A673 (cell line): ENCODE measurements at regions not wholly inside any gene's neighbourhood (a gene's known extent, or its start where the extent isn't known, plus 50 kb on each side); places are given as distances from the start of the nearest gene placed in this dataset.

Source experiments
- BruUV-seq: library from RNA; stranded (reverse); fragments of 400-500 nt; replicated peaks from 2 replicates; lab custom pipeline; 2021; lab: Mats Ljungman, UMichigan
- CTCF ChIA-PET: fragments of 300-600 bp; sonication (Branson Sonifier 250); formaldehyde crosslinking; loops from one replicate; lab custom pipeline; 2022; ENCODE audit warnings: antibody characterized with exemption; lab: Charles Lee
- POLR2A ChIA-PET: fragments of 300-600 bp; sonication (Branson Sonifier 250); formaldehyde crosslinking; loops from one replicate; lab custom pipeline; 2022; ENCODE audit warnings: antibody characterized with exemption; ENCODE audit not compliant: low non-redundant PET; lab: Charles Lee
- DNase-seq: peaks from one replicate; pipeline ENCODE4 v3.0.0-alpha.2; 2015; ENCODE audit warnings: low spot score
- H3K27ac ChIP-seq: fragments of 200-600 bp; sonication (generic); 2 replicates; pipeline ENCODE4 v1.5.1; 2016; ENCODE audit warnings: mixed run types, low read depth, mild to moderate bottlenecking, mixed read lengths, antibody characterized with exemption, low read length; ENCODE audit not compliant: poor library complexity, severe bottlenecking
- H3K27me3 ChIP-seq: fragments of 200-600 bp; sonication (generic); replicated peaks from 2 replicates; pipeline ENCODE4 v1.6.1; 2017; ENCODE audit warnings: mixed run types, low read depth, mild to moderate bottlenecking, mixed read lengths, antibody characterized with exemption, low read length; ENCODE audit not compliant: insufficient read depth, poor library complexity
- H3K36me3 ChIP-seq: fragments of 200-600 bp; sonication (generic); 2 replicates; pipeline ENCODE4 v1.6.1; 2016; ENCODE audit warnings: mixed run types, mild to moderate bottlenecking, mixed read lengths, antibody characterized with exemption, low read length; ENCODE audit not compliant: insufficient read depth, poor library complexity, severe bottlenecking
- H3K4me1 ChIP-seq: fragments of 200-600 bp; sonication (generic); 2 replicates; pipeline ENCODE4 v1.6.1; 2017; ENCODE audit warnings: mixed run types, mild to moderate bottlenecking, mixed read lengths, antibody characterized with exemption, low read length; ENCODE audit not compliant: insufficient read depth, poor library complexity, severe bottlenecking
- H3K4me3 ChIP-seq: fragments of 200-600 bp; sonication (generic); 2 replicates; pipeline ENCODE4 v1.5.1; 2016; ENCODE audit warnings: low read depth, mixed run types, mild to moderate bottlenecking, mixed read lengths, low read length; ENCODE audit not compliant: poor library complexity, severe bottlenecking
- H3K9me3 ChIP-seq: fragments of 200-600 bp; sonication (generic); 2 replicates; pipeline ENCODE4 v1.6.1; 2016; ENCODE audit warnings: mixed run types, low read depth, mild to moderate bottlenecking, mixed read lengths, antibody characterized with exemption, low read length; ENCODE audit not compliant: poor library complexity, severe bottlenecking
- CTCF ChIP-seq: fragments of 300-800, 200-600 bp; sonication (generic); conservative IDR thresholded peaks from 2 replicates; pipeline ENCODE4 v1.5.1; 2017; ENCODE audit warnings: low read depth, mild to moderate bottlenecking, antibody characterized with exemption, low read length, moderate library complexity, mixed read lengths
- EZH2 ChIP-seq: fragments of 200-600 bp; sonication (generic); IDR thresholded peaks from 2 replicates; pipeline ENCODE4 v1.6.1; 2017; ENCODE audit warnings: borderline replicate concordance, low read depth, mild to moderate bottlenecking, mixed read lengths, antibody characterized with exemption, low read length; ENCODE audit not compliant: poor library complexity, severe bottlenecking
- intact Hi-C: fragments of 100-400 bp; cut with micrococcal nuclease; formaldehyde crosslinking; loops from one replicate; pipeline ENCODE4 v1.10.0; 2022; ENCODE audit not compliant: unreplicated experiment

DNA sequence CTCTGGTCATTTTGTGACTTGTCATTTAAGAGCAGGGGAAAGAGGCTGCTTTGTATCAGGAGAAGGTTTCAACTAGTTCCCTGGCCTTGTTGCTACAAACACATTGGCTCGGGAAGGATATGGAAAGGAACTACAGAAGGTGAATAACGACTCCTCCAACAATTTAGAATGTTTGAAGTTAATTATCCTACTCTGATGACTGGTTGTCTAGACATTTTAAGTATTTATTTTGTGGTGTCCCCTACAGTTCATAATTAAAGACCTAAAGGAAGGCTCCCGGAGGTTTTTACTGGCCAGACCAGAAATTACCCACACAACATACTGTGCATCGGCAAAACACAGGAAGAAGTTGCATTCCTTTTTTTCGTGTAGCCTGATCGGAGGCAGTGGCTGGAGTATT lies 515.8 kb upstream of the SALL1 start:
- TF ChIP-seq CTCF = no peak
- TF ChIP-seq EZH2 = no peak
- H3K36me3 ChIP-seq = no peaks in the 10 kb centered on the region
- no peak for DNase-seq
- no peak overlapping the region for H3K4me3 ChIP-seq
- no peak overlapping the region for H3K27ac ChIP-seq
- peaks cover 10% of the 10 kb centered on the region for H3K27me3 ChIP-seq
- no peaks in the 10 kb centered on the region for H3K9me3 ChIP-seq
- intact Hi-C loops = no loop called here
- H3K4me1 ChIP-seq = no peaks in the 10 kb centered on the region
- ChIA-PET CTCF (no interaction called here), POLR2A (no interaction called here)
- BruUV-seq = no TSS peak

GRCh38 chr16:51666074-51666473 lies 515.0 kb upstream of the SALL1 start:
- intact Hi-C loops = no loop called here
- H3K27ac ChIP-seq = no peak overlapping the region
- TF ChIP-seq CTCF = no peak
- TF ChIP-seq EZH2 = no peak
- ChIA-PET CTCF (no interaction called here), POLR2A (no interaction called here)
- no peak for DNase-seq
- BruUV-seq = no TSS peak
- no peaks in the 10 kb centered on the region for H3K4me1 ChIP-seq
- no peaks in the 10 kb centered on the region for H3K36me3 ChIP-seq
- H3K27me3 ChIP-seq = peaks cover 10% of the 10 kb centered on the region
- no peak overlapping the region for H3K4me3 ChIP-seq
- H3K9me3 ChIP-seq = no peaks in the 10 kb centered on the region

DNA sequence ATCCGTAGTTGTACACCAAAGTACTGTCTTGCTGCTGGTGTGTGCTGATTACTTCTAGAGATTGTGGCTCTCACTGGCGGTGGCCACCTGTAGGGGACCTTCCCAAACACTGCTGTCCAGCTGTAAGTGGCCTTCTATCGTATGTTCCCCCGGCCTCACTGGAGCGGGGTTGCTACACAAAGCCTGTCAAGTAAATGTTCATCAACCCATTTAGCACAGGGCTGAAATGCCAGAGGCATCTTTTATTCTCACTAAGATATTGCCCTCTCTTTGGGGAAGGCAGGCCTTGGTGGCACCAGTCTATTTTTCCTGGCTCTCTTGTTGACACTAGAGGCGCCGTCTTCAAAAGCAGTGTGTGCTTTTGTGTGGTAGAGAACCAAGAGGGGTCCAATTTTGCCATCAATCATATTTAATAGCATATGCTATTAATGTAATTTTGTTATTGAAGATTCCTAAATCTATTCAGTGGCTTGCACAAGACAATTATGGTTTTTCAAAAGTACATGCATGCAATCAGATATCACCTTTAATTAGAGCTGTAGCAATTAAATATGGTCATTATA lies 514.4 kb upstream of the SALL1 start:
- Histone ChIP-seq H3K9me3 (no peaks in the 10 kb centered on the region), H3K27ac (no peak overlapping the region), H3K36me3 (no peaks in the 10 kb centered on the region), H3K27me3 (peaks cover 10% of the 10 kb centered on the region), H3K4me3 (no peak overlapping the region), H3K4me1 (no peaks in the 10 kb centered on the region)
- intact Hi-C loops = no loop called here
- DNase-seq = no peak
- ChIA-PET CTCF (no interaction called here), POLR2A (no interaction called here)
- TF ChIP-seq CTCF (no peak), EZH2 (no peak)
- BruUV-seq = no TSS peak
